MCF 10A (cell line): ENCODE measurements at regions not wholly inside any gene's neighbourhood (a gene's known extent, or its start where the extent isn't known, plus 50 kb on each side); places are given as distances from the start of the nearest gene placed in this dataset.

Source experiments
- BruUV-seq: library from RNA; stranded (reverse); fragments of 400-500 nt; replicated peaks from 2 replicates; lab custom pipeline; 2021; lab: Mats Ljungman, UMichigan
- CTCF ChIA-PET: fragments of 300-600 bp; sonication (Branson Sonifier 250); formaldehyde crosslinking; extraction: SDS; loops from one replicate; lab custom pipeline; 2021; ENCODE audit warnings: antibody characterized with exemption, inconsistent platforms; lab: Yijun Ruan, JAX
- POLR2A ChIA-PET: fragments of 300-600, 350-650 bp; sonication (Branson Sonifier 250); formaldehyde crosslinking; extraction: SDS; loops from one replicate; lab custom pipeline; 2020; ENCODE audit warnings: antibody characterized with exemption, inconsistent platforms; lab: Yijun Ruan, JAX
- DNase-seq: peaks from one replicate; pipeline ENCODE4 v3.0.0-alpha.2; 2018; ENCODE audit not compliant: unreplicated experiment
- H3K27ac Mint-ChIP-seq: one replicate; pipeline ENCODE4 v1.8.0; 2022; ENCODE audit warnings: mild to moderate bottlenecking, low read depth, mixed read lengths; ENCODE audit not compliant: unreplicated experiment
- H3K27me3 Mint-ChIP-seq: one replicate; pipeline ENCODE4 v1.8.0; 2022; ENCODE audit warnings: mixed read lengths; ENCODE audit not compliant: insufficient read depth, unreplicated experiment
- H3K36me3 Mint-ChIP-seq: one replicate; pipeline ENCODE4 v1.8.0; 2022; ENCODE audit warnings: mild to moderate bottlenecking, moderate library complexity, mixed read lengths; ENCODE audit not compliant: insufficient read depth, unreplicated experiment
- H3K4me1 Mint-ChIP-seq: one replicate; pipeline ENCODE4 v1.8.0; 2022; ENCODE audit warnings: mixed read lengths; ENCODE audit not compliant: insufficient read depth, unreplicated experiment
- H3K4me3 Mint-ChIP-seq: one replicate; pipeline ENCODE4 v1.8.0; 2022; ENCODE audit warnings: mild to moderate bottlenecking, moderate library complexity, mixed read lengths; ENCODE audit not compliant: unreplicated experiment
- H3K9me3 Mint-ChIP-seq: one replicate; pipeline ENCODE4 v1.8.0; 2022; ENCODE audit warnings: mixed read lengths; ENCODE audit not compliant: unreplicated experiment
- intact Hi-C: fragments of 100-400 bp; cut with micrococcal nuclease; formaldehyde crosslinking; loops from 2 replicates; pipeline ENCODE4 v1.14.1; 2022
- TF ChIP-seq, protein P1 (sequence below): fragments of 200-600 bp; IDR thresholded peaks from one replicate; pipeline ENCODE4 v1.8.0; 2022; ENCODE audit warnings: antibody characterized with exemption, mild to moderate bottlenecking; ENCODE audit not compliant: unreplicated experiment

DNA sequence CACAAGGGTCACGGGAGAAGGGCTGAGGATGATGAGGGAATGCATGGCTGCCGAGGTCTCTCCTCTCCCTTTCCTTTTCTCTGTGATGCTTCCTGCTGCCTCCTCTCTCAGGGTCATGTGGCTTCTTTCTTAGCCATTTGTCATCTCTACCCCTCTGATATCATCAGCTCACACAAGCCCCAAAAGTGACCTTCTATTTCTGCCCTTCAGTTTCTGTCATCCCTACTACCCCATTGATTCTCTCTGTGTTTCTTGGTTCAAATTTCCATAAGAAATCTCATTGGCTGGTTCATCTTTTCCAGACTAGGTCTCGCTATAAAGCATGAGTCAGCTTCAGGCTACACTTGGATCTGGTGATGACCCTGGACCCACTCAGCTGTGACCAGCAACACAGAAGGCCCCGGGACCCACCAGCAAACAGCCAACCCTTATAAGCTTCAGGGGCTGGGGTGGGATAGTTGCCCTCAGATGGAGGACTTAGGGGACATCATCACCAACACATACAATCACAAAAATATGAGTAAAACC, 284.3 kb downstream of the SKAP2 start:
- TF ChIP-seq, protein P1, sequence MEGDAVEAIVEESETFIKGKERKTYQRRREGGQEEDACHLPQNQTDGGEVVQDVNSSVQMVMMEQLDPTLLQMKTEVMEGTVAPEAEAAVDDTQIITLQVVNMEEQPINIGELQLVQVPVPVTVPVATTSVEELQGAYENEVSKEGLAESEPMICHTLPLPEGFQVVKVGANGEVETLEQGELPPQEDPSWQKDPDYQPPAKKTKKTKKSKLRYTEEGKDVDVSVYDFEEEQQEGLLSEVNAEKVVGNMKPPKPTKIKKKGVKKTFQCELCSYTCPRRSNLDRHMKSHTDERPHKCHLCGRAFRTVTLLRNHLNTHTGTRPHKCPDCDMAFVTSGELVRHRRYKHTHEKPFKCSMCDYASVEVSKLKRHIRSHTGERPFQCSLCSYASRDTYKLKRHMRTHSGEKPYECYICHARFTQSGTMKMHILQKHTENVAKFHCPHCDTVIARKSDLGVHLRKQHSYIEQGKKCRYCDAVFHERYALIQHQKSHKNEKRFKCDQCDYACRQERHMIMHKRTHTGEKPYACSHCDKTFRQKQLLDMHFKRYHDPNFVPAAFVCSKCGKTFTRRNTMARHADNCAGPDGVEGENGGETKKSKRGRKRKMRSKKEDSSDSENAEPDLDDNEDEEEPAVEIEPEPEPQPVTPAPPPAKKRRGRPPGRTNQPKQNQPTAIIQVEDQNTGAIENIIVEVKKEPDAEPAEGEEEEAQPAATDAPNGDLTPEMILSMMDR: no peak
- Mint-ChIP-seq H3K4me1 (no peaks in the 10 kb centered on the region), H3K27ac (no peak overlapping the region), H3K36me3 (no peaks in the 10 kb centered on the region), H3K27me3 (peaks cover 21% of the 10 kb centered on the region), H3K4me3 (no peak overlapping the region), H3K9me3 (no peaks in the 10 kb centered on the region)
- intact Hi-C loops: no loop called here
- no peak for DNase-seq
- ChIA-PET POLR2A (interaction anchor here (0.6 kb wide), 1 partner anchor 51 kb away, joined by 3 read pairs; no protein-coding TSS in a partner anchor), CTCF (interaction anchor here (1.0 kb wide), 1 partner anchor 80 kb away, joined by 5 read pairs; no protein-coding TSS in a partner anchor)
- no TSS peak for BruUV-seq

DNA sequence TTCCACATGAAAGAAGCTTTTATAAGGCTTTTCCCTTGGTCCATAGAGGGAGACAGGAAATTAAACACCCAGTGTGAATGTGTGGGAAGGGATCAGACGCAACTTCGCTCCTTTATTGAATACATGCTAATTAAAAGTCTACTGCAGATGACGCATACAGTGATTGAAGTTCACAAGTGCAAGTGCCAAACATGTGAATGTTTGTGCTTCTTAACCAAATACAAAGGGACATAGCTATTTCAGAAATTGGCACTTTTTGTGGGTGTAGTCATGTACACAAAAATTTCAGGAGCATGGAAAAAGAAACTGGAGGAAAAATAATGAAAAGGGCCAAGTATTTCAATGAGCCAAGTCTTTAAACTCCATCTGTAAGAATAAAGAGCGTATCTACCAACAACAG, 283.7 kb downstream of the SKAP2 start:
- H3K36me3 Mint-ChIP-seq: no peaks in the 10 kb centered on the region
- DNase-seq: no peak
- POLR2A ChIA-PET: interaction anchor here (0.6 kb wide), 1 partner anchor 51 kb away, joined by 3 read pairs; no protein-coding TSS in a partner anchor
- intact Hi-C loops: no loop called here
- BruUV-seq: no TSS peak
- CTCF ChIA-PET: interaction anchor here (0.6 to 1.0 kb wide), 2 partner anchors 29 to 80 kb away, joined by 3 to 5 read pairs; no protein-coding TSS in a partner anchor
- peaks cover 21% of the 10 kb centered on the region for H3K27me3 Mint-ChIP-seq
- H3K9me3 Mint-ChIP-seq: no peaks in the 10 kb centered on the region
- H3K27ac Mint-ChIP-seq: no peak overlapping the region
- no peak overlapping the region for H3K4me3 Mint-ChIP-seq
- TF ChIP-seq, protein P1: no peak
- H3K4me1 Mint-ChIP-seq: no peaks in the 10 kb centered on the region

DNA sequence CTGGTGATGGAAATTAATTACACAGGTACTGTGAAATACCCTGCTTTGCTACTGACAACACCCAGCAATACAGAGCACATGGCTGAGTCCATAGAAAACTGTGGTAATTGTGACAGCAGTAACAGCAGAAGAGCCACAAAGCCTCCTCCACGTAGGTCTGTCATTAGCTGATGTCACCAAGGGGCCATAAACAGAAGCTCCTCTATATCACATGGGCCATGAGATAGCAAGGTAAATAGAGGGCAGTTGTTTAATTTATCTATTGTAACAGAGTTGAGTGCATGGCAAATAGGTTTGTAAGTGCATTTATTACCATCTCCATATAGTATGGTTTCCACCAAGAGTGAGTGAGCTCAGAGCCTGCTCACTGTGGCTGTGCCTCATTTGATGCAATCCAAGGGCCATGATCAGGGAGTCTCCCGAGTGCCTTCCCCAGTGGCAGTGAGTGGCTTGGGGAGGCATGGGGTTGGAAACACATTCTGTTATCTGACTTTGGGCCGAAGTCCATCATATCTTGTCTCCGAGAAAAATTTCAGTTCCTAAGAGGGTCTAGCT, 281.2 kb downstream of the SKAP2 start:
- no TSS peak for BruUV-seq
- ChIA-PET POLR2A (interaction anchor here (0.9 kb wide), 1 partner anchor 37 kb away, joined by 3 read pairs; no protein-coding TSS in a partner anchor), CTCF (interaction anchor here (0.5 to 0.6 kb wide), 2 partner anchors 220 to 264 kb away, joined by 3 read pairs; no protein-coding TSS in a partner anchor)
- H3K27me3 Mint-ChIP-seq: peaks cover 25% of the 10 kb centered on the region
- peaks cover 1% of the 10 kb centered on the region for H3K4me1 Mint-ChIP-seq
- no peak for DNase-seq
- no peak overlapping the region for H3K4me3 Mint-ChIP-seq
- TF ChIP-seq, protein P1: no peak
- intact Hi-C loops: no loop called here
- H3K36me3 Mint-ChIP-seq: no peaks in the 10 kb centered on the region
- H3K27ac Mint-ChIP-seq: no peak overlapping the region
- H3K9me3 Mint-ChIP-seq: no peaks in the 10 kb centered on the region

DNA sequence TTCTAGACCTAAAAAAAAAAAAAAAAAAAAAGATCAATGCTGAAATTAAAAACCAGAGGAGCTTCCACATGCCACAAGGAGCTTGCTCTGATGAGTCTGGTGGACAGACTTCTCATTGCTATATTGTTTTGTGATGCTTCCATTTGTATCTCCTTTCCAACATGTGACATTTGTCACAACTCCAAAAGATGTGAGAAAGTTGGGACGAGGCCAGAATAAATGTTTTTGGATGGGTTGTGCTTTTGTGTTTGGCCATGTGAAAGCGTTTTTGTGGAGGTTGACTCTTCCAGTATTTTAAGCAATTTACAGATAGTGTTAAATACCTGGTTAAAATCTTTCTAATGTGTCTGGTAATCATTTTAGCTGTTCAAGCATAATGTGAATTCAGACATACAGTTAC, 280.1 kb downstream of the SKAP2 start:
- Mint-ChIP-seq H3K4me1 (peaks cover 6% of the 10 kb centered on the region), H3K9me3 (no peaks in the 10 kb centered on the region), H3K36me3 (no peaks in the 10 kb centered on the region), H3K4me3 (no peak overlapping the region), H3K27ac (no peak overlapping the region), H3K27me3 (peaks cover 30% of the 10 kb centered on the region)
- TF ChIP-seq, protein P1: no peak
- intact Hi-C loops: no loop called here
- DNase-seq: no peak
- no TSS peak for BruUV-seq
- ChIA-PET CTCF (no interaction called here), POLR2A (interaction anchor here (0.6 kb wide), 1 partner anchor 75 kb away, joined by 3 read pairs; no protein-coding TSS in a partner anchor)
